Smooth muscle cell (in vitro differentiated cells): ENCODE measurements at regions not wholly inside any gene's neighbourhood (a gene's known extent, or its start where the extent isn't known, plus 50 kb on each side); places are given as distances from the start of the nearest gene placed in this dataset. TPM values are rescaled to one million over a fixed set of nuclear protein-coding genes. Genes with fewer than 3 reads are reported as not detected.

Source experiments
- DNase-seq: peaks from one replicate; lab custom pipeline; 2025; ENCODE audit not compliant: unreplicated experiment; lab: John Stamatoyannopoulos, UW
- H2AFZ ChIP-seq: fragments of 200-600 bp; sonication (generic); 2 replicates; pipeline ENCODE4 v1.6.0; 2016; ENCODE audit warnings: antibody characterized with exemption, low read depth, mild to moderate bottlenecking
- H3F3A ChIP-seq: fragments of 200-600 bp; sonication (generic); 2 replicates; pipeline ENCODE4 v1.6.0; 2017; ENCODE audit warnings: antibody characterized with exemption, low read depth
- H3K27ac ChIP-seq: fragments of 200-600 bp; sonication (generic); 2 replicates; pipeline ENCODE4 v1.5.1; 2016; ENCODE audit warnings: low read depth, mild to moderate bottlenecking
- H3K27me3 ChIP-seq: fragments of 200-600 bp; sonication (generic); 2 replicates; pipeline ENCODE4 v1.6.1; 2016; ENCODE audit warnings: low read depth, mild to moderate bottlenecking
- H3K36me3 ChIP-seq: fragments of 200-600 bp; sonication (generic); 2 replicates; pipeline ENCODE4 v1.5.1; 2016; ENCODE audit warnings: low read depth
- H3K4me1 ChIP-seq: fragments of 200-600 bp; sonication (generic); 2 replicates; pipeline ENCODE4 v1.5.1; 2016; ENCODE audit warnings: low read depth
- H3K4me2 ChIP-seq: fragments of 200-600 bp; sonication (generic); 2 replicates; pipeline ENCODE4 v1.6.0; 2016; ENCODE audit warnings: mild to moderate bottlenecking
- H3K4me3 ChIP-seq: fragments of 200-600 bp; sonication (generic); 2 replicates; pipeline ENCODE4 v1.5.1; 2016; ENCODE audit warnings: mild to moderate bottlenecking
- H3K79me2 ChIP-seq: fragments of 200-600 bp; sonication (generic); 2 replicates; pipeline ENCODE4 v1.6.0; 2016; ENCODE audit warnings: low read depth, mild to moderate bottlenecking
- H3K9ac ChIP-seq: fragments of 200-600 bp; sonication (generic); 2 replicates; pipeline ENCODE4 v1.6.0; 2016; ENCODE audit warnings: low read depth
- H3K9me3 ChIP-seq: fragments of 200-600 bp; sonication (generic); replicated peaks from 2 replicates; pipeline ENCODE4 v1.5.1; 2016; ENCODE audit warnings: low read depth
- H4K20me1 ChIP-seq: fragments of 200-600 bp; sonication (generic); 2 replicates; pipeline ENCODE4 v1.6.0; 2016; ENCODE audit warnings: low read depth
- WGBS: methylation state at CpG from one replicate; pipeline ENCODE4 v1.1.7; 2016; ENCODE audit warnings: low lambda C conversion rate; 5-methylcytosine and 5-hydroxymethylcytosine counted together
- small RNA-seq: library from RNA; depleted of rRNA; stranded (forward); fragments of <200 nt; gene quantifications from one replicate; pipeline ENCODE3, GENCODE V24; 2014
- TF ChIP-seq, protein P1 (sequence below): fragments of 200-600 bp; sonication (generic); IDR thresholded peaks from 2 replicates; pipeline ENCODE4 v1.5.1; 2017; ENCODE audit warnings: borderline replicate concordance, mild to moderate bottlenecking, antibody characterized with exemption; ENCODE audit not compliant: insufficient read depth, poor library complexity, severe bottlenecking

DNA sequence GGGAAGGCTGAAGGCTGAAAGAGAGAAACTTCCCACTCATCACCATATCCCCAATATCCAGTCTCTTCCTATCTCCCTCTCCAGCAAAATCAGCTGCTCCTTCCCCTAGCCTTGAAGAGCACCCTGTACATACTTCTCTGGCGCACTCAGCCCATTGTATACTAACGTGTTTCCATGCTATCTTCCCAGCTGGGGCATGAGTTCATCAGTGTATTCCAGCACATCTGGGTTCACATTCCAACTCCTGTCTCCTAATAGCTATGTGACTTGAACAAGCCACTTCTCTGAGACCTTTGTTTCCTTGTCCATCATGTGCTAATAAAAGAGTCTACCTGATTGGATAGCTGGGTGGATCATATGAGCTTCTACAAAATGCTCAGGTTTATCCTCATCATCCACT lies 51.1 kb upstream of the OLIG2 start:
- 83% methylated on average over 2 of the region's 2 CpGs for WGBS
- DNase-seq, result no peak
- Histone ChIP-seq H3K79me2 (no peaks in the 10 kb centered on the region), H3K4me2 (no peak overlapping the region), H2AFZ (no peak overlapping the region), H4K20me1 (no peaks in the 10 kb centered on the region), H3K4me1 (peaks cover 5% of the 10 kb centered on the region), H3F3A (no peaks in the 10 kb centered on the region), H3K9ac (no peak overlapping the region), H3K27me3 (peaks cover 25% of the 10 kb centered on the region), H3K9me3 (no peaks in the 10 kb centered on the region), H3K36me3 (no peaks in the 10 kb centered on the region), H3K4me3 (no peak overlapping the region), H3K27ac (no peak overlapping the region)
- TF ChIP-seq, protein P1, sequence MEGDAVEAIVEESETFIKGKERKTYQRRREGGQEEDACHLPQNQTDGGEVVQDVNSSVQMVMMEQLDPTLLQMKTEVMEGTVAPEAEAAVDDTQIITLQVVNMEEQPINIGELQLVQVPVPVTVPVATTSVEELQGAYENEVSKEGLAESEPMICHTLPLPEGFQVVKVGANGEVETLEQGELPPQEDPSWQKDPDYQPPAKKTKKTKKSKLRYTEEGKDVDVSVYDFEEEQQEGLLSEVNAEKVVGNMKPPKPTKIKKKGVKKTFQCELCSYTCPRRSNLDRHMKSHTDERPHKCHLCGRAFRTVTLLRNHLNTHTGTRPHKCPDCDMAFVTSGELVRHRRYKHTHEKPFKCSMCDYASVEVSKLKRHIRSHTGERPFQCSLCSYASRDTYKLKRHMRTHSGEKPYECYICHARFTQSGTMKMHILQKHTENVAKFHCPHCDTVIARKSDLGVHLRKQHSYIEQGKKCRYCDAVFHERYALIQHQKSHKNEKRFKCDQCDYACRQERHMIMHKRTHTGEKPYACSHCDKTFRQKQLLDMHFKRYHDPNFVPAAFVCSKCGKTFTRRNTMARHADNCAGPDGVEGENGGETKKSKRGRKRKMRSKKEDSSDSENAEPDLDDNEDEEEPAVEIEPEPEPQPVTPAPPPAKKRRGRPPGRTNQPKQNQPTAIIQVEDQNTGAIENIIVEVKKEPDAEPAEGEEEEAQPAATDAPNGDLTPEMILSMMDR, result no peak

DNA sequence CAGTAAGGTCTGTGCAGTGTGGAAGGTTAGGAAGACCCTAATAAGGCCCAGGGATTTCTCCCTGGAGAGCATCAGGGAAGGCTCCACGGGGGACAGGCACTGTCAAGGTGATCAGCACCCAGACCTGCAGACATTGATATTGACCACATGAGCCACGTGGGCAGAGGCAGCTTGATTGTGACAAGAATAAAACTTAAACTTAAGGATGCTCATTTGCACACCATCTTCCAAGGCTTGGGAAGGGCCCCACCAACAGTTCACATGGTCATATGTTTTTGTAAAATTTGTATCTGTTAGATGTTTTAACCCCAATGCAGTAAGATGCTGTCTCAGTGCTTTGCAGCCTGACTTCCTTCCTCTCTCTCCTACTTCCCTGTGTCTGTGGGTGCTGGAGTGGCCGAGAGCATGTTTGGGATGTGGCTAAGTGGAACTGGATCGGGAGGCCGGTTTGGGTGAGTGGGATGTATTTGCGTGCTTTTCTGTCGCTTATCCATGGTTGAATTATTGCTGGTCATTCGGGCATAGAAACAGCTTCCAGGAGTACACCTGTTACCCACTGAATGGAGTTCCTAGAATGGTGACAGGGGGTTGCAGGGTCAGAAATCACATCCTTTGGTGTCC lies 49.8 kb upstream of the OLIG2 start:
- Histone ChIP-seq H3K4me3 (no peak overlapping the region), H3K27me3 (peaks cover 36% of the 10 kb centered on the region), H3K4me2 (no peak overlapping the region), H2AFZ (no peak overlapping the region), H3K79me2 (no peaks in the 10 kb centered on the region), H3F3A (no peaks in the 10 kb centered on the region), H3K9ac (no peak overlapping the region), H3K9me3 (no peaks in the 10 kb centered on the region), H3K36me3 (no peaks in the 10 kb centered on the region), H4K20me1 (no peaks in the 10 kb centered on the region), H3K27ac (no peak overlapping the region), H3K4me1 (peaks cover 5% of the 10 kb centered on the region)
- TF ChIP-seq, protein P1, result no peak
- WGBS, result 89% methylated on average over 8 of the region's 8 CpGs
- DNase-seq, result no peak

Small RNA genes lying in the stretch of these regions (small RNA-seq; reads per million reads assigned to genes)
- not detected for gene RF00156
